ENCODE measurements at regions not wholly inside any gene's neighbourhood (a gene's known extent, or its start where the extent isn't known, plus 50 kb on each side); places are given as distances from the start of the nearest gene placed in this dataset.

DNA sequence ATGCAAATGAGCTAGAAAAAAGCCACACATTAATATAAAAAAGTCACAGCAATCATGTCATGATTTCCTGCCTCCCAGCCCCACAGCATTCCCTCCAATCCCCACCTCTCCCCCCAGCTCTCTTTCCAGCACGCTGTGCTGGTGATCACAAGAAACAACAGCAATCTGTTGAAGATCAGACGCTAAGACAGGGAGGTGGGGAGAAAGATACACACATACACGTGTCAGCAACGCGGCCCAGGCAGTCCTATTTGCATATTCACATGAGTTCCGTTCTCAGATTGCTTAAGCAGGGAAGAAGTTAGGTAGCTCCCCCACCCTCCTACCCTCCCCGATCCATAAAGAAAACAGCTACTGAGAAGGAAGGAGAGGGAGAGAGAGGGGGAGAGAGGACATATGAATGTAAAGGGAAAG is 405.5 kb upstream of the PSMD7 start:
- TF ChIP-seq, protein P1, sequence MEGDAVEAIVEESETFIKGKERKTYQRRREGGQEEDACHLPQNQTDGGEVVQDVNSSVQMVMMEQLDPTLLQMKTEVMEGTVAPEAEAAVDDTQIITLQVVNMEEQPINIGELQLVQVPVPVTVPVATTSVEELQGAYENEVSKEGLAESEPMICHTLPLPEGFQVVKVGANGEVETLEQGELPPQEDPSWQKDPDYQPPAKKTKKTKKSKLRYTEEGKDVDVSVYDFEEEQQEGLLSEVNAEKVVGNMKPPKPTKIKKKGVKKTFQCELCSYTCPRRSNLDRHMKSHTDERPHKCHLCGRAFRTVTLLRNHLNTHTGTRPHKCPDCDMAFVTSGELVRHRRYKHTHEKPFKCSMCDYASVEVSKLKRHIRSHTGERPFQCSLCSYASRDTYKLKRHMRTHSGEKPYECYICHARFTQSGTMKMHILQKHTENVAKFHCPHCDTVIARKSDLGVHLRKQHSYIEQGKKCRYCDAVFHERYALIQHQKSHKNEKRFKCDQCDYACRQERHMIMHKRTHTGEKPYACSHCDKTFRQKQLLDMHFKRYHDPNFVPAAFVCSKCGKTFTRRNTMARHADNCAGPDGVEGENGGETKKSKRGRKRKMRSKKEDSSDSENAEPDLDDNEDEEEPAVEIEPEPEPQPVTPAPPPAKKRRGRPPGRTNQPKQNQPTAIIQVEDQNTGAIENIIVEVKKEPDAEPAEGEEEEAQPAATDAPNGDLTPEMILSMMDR (conservative IDR thresholded peaks at IDR 0.05): no peak
- no peak for TF ChIP-seq ZFX (IDR thresholded peaks at IDR 0.05)

Measured in C4-2B (cell line).